Suprapubic skin (tissue), 3 donors: ENCODE measurements at regions not wholly inside any gene's neighbourhood (a gene's known extent, or its start where the extent isn't known, plus 50 kb on each side); places are given as distances from the start of the nearest gene placed in this dataset.

Source experiments
- CTCF ChIP-seq, 2 donors: fragments of 200-600 bp in 1 of 2; fragments of 450-650 bp in 1 of 2; sonication (generic) in 1 of 2; IDR thresholded peaks; one replicate each; pipeline ENCODE4 v1.5.1; 2016 to 2019; ENCODE audit warnings: antibody characterized with exemption in 2 of 2, mild to moderate bottlenecking in 1 of 2, moderate library complexity in 1 of 2
- EP300 ChIP-seq: sonication (generic); formaldehyde crosslinking; IDR thresholded peaks from one replicate; pipeline ENCODE4 v1.6.1; 2017; ENCODE audit warnings: antibody characterized with exemption
- POLR2A ChIP-seq, 2 donors: fragments of 450-650 bp; IDR thresholded peaks; one replicate each; pipeline ENCODE4 v1.6.1; 2017; ENCODE audit warnings: antibody characterized with exemption in 2 of 2, mild to moderate bottlenecking in 2 of 2, moderate library complexity in 2 of 2

GRCh38 chr6:168794491-168794890 lies 353.5 kb downstream of the SMOC2 start:
- TF ChIP-seq POLR2A (IDR thresholded peaks at IDR 0.05) (no peak), CTCF (IDR thresholded peaks at IDR 0.05) (no peak), EP300 (no peak)
